GM19238 (cell line): ENCODE measurements at regions not wholly inside any gene's neighbourhood (a gene's known extent, or its start where the extent isn't known, plus 50 kb on each side); places are given as distances from the start of the nearest gene placed in this dataset.
"Not testable (repeated sequence)": the region's sequence is repeated elsewhere in the genome, so short reads cannot be mapped to it uniquely, and the experiment has no call there.

Experiments used
- DNase-seq: peaks from one replicate; pipeline ENCODE4 v3.0.0; 2011; ENCODE audit warnings: low spot score; ENCODE audit not compliant: insufficient read length

GRCh38 chr12:90512518-90512917 lies 442.5 kb downstream of the CCER1 start:
- DNase-seq = no peak

- DNase-seq = no peak
Observed at GRCh38 chr12:90510948-90511347, 444.0 kb downstream of the CCER1 start.

GRCh38 chr12:90504806-90505205 lies 450.2 kb downstream of the CCER1 start:
- no peak for DNase-seq

- no peak for DNase-seq
Observed at GRCh38 chr12:90502070-90502469, 452.9 kb downstream of the CCER1 start.

GRCh38 chr12:90501412-90501811 lies 453.6 kb downstream of the CCER1 start:
- no peak for DNase-seq

GRCh38 chr12:90499795-90500194 lies 455.2 kb downstream of the CCER1 start:
- no peak for DNase-seq

GRCh38 chr12:90497923-90498545 lies 456.9 kb downstream of the CCER1 start:
- no peak for DNase-seq

- DNase-seq = no peak
Observed at GRCh38 chr12:90490355-90490754, 464.6 kb downstream of the CCER1 start.

GRCh38 chr12:90489141-90489540 lies 465.8 kb downstream of the CCER1 start:
- DNase-seq = no peak

- DNase-seq = no peak
Observed at GRCh38 chr12:90485560-90485959, 469.4 kb downstream of the CCER1 start.

GRCh38 chr12:90484094-90484493 lies 470.9 kb downstream of the CCER1 start:
- no peak for DNase-seq

GRCh38 chr12:90481748-90482147 lies 473.2 kb downstream of the CCER1 start:
- DNase-seq = no peak

- no peak for DNase-seq
Observed at GRCh38 chr12:90479237-90479636, 475.7 kb downstream of the CCER1 start.

GRCh38 chr12:90473831-90474230 lies 481.1 kb downstream of the CCER1 start:
- no peak for DNase-seq

GRCh38 chr12:90460681-90461080 lies 494.3 kb downstream of the CCER1 start:
- no peak for DNase-seq

GRCh38 chr12:90456248-90456647 lies 498.7 kb downstream of the CCER1 start:
- DNase-seq = no peak

GRCh38 chr12:90455756-90456155 lies 499.2 kb downstream of the CCER1 start:
- DNase-seq = no peak

- DNase-seq = no peak
Observed at GRCh38 chr12:90449611-90450010, 505.4 kb downstream of the CCER1 start.

GRCh38 chr12:90443466-90443865 lies 511.5 kb downstream of the CCER1 start:
- not testable (repeated sequence) for DNase-seq

- no peak for DNase-seq
Observed at GRCh38 chr12:90441431-90441830, 513.5 kb downstream of the CCER1 start.

- DNase-seq = no peak
Observed at GRCh38 chr12:90428881-90429280, 526.1 kb downstream of the CCER1 start.

- DNase-seq = no peak
Observed at GRCh38 chr12:90428465-90428864, 526.5 kb downstream of the CCER1 start.

GRCh38 chr12:90423965-90424364 lies 531.0 kb downstream of the CCER1 start:
- DNase-seq = no peak

GRCh38 chr12:90410962-90411361 lies 544.0 kb downstream of the CCER1 start:
- DNase-seq = no peak
